HEK293 (cell line): ENCODE measurements at regions not wholly inside any gene's neighbourhood (a gene's known extent, or its start where the extent isn't known, plus 50 kb on each side); places are given as distances from the start of the nearest gene placed in this dataset.

Experiments used
- CTCF ChIA-PET: fragments of 350-600 bp; formaldehyde crosslinking; extraction: SDS; loops from one replicate; lab custom pipeline; 2021; ENCODE audit warnings: antibody characterized with exemption; lab: Yijun Ruan, JAX
- POLR2A ChIA-PET: fragments of 300-600 bp; formaldehyde crosslinking; extraction: SDS; loops from one replicate; lab custom pipeline; 2020; ENCODE audit warnings: antibody characterized with exemption, inconsistent platforms; lab: Yijun Ruan, JAX
- H3K27ac ChIP-seq: fragments of 200-500 bp; sonication (Bioruptor generic); 2 replicates; pipeline ENCODE4 v1.5.1; 2014; ENCODE audit warnings: low read depth, low read length, control low read depth, inconsistent platforms; ENCODE audit errors: extremely low read depth
- H3K36me3 ChIP-seq, 2 experiments: fragments of 200-500 bp in 1 of 2; sonication (Bioruptor generic) in 1 of 2; 1 replicate in 1 of 2; 2 replicates in 1 of 2; pipeline ENCODE4 v1.5.1; 2014 to 2017; ENCODE audit warnings: inconsistent platforms in 2 of 2, low read length in 2 of 2; ENCODE audit not compliant: control insufficient read depth in 2 of 2, insufficient read depth in 1 of 2
- H3K4me1 ChIP-seq: fragments of 200-500 bp; sonication (Bioruptor generic); 2 replicates; pipeline ENCODE4 v1.5.1; 2014; ENCODE audit warnings: mild to moderate bottlenecking, low read length, inconsistent platforms; ENCODE audit not compliant: control insufficient read depth, insufficient read depth
- H3K4me3 ChIP-seq: 2 replicates; pipeline ENCODE4 v1.5.1; 2011; ENCODE audit warnings: low read depth, mild to moderate bottlenecking, control low read depth, low read length, moderate library complexity
- H3K9me3 ChIP-seq: fragments of 200-500 bp; sonication (Bioruptor generic); 2 replicates; pipeline ENCODE4 v1.5.1; 2014; ENCODE audit warnings: low read depth, low read length, inconsistent platforms; ENCODE audit not compliant: control insufficient read depth, insufficient read depth
- HIC1 ChIP-seq: fragments of 450-650 bp; formaldehyde crosslinking; IDR thresholded peaks from 2 replicates; pipeline ENCODE4 v1.5.1; 2016; ENCODE audit warnings: missing biosample characterization, missing genetic modification characterization
- KLF9 ChIP-seq: fragments of 450-650 bp; formaldehyde crosslinking; IDR thresholded peaks from 2 replicates; pipeline ENCODE4 v1.5.1; 2016; ENCODE audit warnings: missing biosample characterization, missing genetic modification characterization, low read depth
- SCRT2 ChIP-seq: fragments of 450-650 bp; formaldehyde crosslinking; IDR thresholded peaks from 2 replicates; pipeline ENCODE4 v1.5.1; 2016; ENCODE audit warnings: missing biosample characterization, missing genetic modification characterization
- TCF7L2 ChIP-seq: IDR thresholded peaks from 2 replicates; pipeline ENCODE4 v1.6.1; 2011; ENCODE audit warnings: low read depth, mild to moderate bottlenecking, inconsistent platforms, low read length, moderate library complexity, borderline replicate concordance
- YY1 ChIP-seq: fragments of 450-650 bp; formaldehyde crosslinking; IDR thresholded peaks from 2 replicates; pipeline ENCODE4 v1.5.1; 2018; ENCODE audit warnings: missing biosample characterization, missing genetic modification characterization
- ZBTB11 ChIP-seq: fragments of 450-650 bp; formaldehyde crosslinking; conservative IDR thresholded peaks from 2 replicates; pipeline ENCODE4 v1.5.1; 2016; ENCODE audit warnings: low read depth, missing biosample characterization, missing genetic modification characterization
- ZBTB17 ChIP-seq: fragments of 450-650 bp; formaldehyde crosslinking; IDR thresholded peaks from 2 replicates; pipeline ENCODE4 v1.5.1; 2016; ENCODE audit warnings: missing biosample characterization, missing genetic modification characterization
- ZFP69B ChIP-seq: fragments of 450-650 bp; formaldehyde crosslinking; IDR thresholded peaks from 2 replicates; pipeline ENCODE4 v1.5.1; 2016; ENCODE audit warnings: missing biosample characterization, missing genetic modification characterization
- ZNF121 ChIP-seq: fragments of 450-650 bp; formaldehyde crosslinking; IDR thresholded peaks from 2 replicates; pipeline ENCODE4 v1.5.1; 2016; ENCODE audit warnings: missing biosample characterization, missing genetic modification characterization
- ZNF148 ChIP-seq: fragments of 450-650 bp; formaldehyde crosslinking; IDR thresholded peaks from 2 replicates; pipeline ENCODE4 v1.5.0; 2017; ENCODE audit warnings: missing biosample characterization, missing genetic modification characterization, borderline replicate concordance
- ZNF2 ChIP-seq: fragments of 450-650 bp; formaldehyde crosslinking; IDR thresholded peaks from 2 replicates; pipeline ENCODE4 v1.5.1; 2016; ENCODE audit warnings: missing biosample characterization, missing genetic modification characterization
- ZNF274 ChIP-seq, 2 experiments: fragments of 200-500 bp in 1 of 2; fragments of 450-650 bp in 1 of 2; sonication (Bioruptor generic) in 1 of 2; formaldehyde crosslinking in 1 of 2; IDR thresholded peaks; 2 replicates each; pipeline versions ENCODE4 v1.5.1 to v1.6.1; 2014 to 2016; ENCODE audit warnings: borderline replicate concordance in 1 of 2, inconsistent platforms in 1 of 2, low read length in 1 of 2, missing biosample characterization in 1 of 2, missing genetic modification characterization in 1 of 2
- ZNF280C ChIP-seq: fragments of 450-650 bp; formaldehyde crosslinking; IDR thresholded peaks from 2 replicates; pipeline ENCODE4 v1.5.1; 2016; ENCODE audit warnings: missing biosample characterization, missing genetic modification characterization
- ZNF341 ChIP-seq: fragments of 450-650 bp; formaldehyde crosslinking; IDR thresholded peaks from 2 replicates; pipeline ENCODE4; 2016; ENCODE audit warnings: low read depth, missing biosample characterization, missing genetic modification characterization
- ZNF660 ChIP-seq: fragments of 450-650 bp; IDR thresholded peaks from 2 replicates; pipeline ENCODE4 v1.5.1; 2018; ENCODE audit warnings: missing biosample characterization, mild to moderate bottlenecking, missing genetic modification characterization
- ZSCAN16 ChIP-seq: fragments of 450-650 bp; formaldehyde crosslinking; IDR thresholded peaks from 2 replicates; pipeline ENCODE4 v1.5.1; 2016; ENCODE audit warnings: missing biosample characterization, missing genetic modification characterization

- Histone ChIP-seq H3K4me1 (no peaks in the 10 kb centered on the region), H3K9me3 (no peaks in the 10 kb centered on the region), H3K4me3 (no peak overlapping the region), H3K36me3 (no peaks in the 10 kb centered on the region), H3K27ac (no peak overlapping the region)
- POLR2A ChIA-PET, result interaction anchor here (0.6 kb wide), 1 partner anchor 189 kb away, joined by 3 read pairs; no protein-coding TSS in a partner anchor
- no peak for TF ChIP-seq KLF9
- TF ChIP-seq TCF7L2, result no peak
- TF ChIP-seq ZNF148 (tag by site-specific recombination), result no peak
- no peak for TF ChIP-seq ZSCAN16 (tag by site-specific recombination)
- no peak for TF ChIP-seq ZNF280C (tag by site-specific recombination)
- TF ChIP-seq ZNF274 (IDR thresholded peaks at IDR 0.05; ENCODE audit: low read length), result no peak
- TF ChIP-seq ZNF274 (tag by site-specific recombination; IDR thresholded peaks at IDR 0.05; ENCODE audit: borderline replicate concordance), result no peak
- no peak for TF ChIP-seq ZNF2
- no peak for TF ChIP-seq ZNF660
- no peak for TF ChIP-seq ZNF121
- no peak for TF ChIP-seq HIC1 (tag by site-specific recombination)
- no peak for TF ChIP-seq ZNF341
- TF ChIP-seq SCRT2, result no peak
- no peak for TF ChIP-seq YY1 (tag by site-specific recombination)
- no peak for TF ChIP-seq ZBTB11 (tag by site-specific recombination)
- no peak for TF ChIP-seq ZFP69B (tag by site-specific recombination)
- TF ChIP-seq ZBTB17 (tag by site-specific recombination), result no peak
- CTCF ChIA-PET, result interaction anchor here (0.6 kb wide), 1 partner anchor 62 kb away, joined by 3 read pairs; no protein-coding TSS in a partner anchor
These were observed 76.9 kb upstream of the API5 start for GRCh38 chr11:43234881-43235280.
